Osteoblast (primary cell): ENCODE measurements at regions not wholly inside any gene's neighbourhood (a gene's known extent, or its start where the extent isn't known, plus 50 kb on each side); places are given as distances from the start of the nearest gene placed in this dataset.

Source experiments
- DNase-seq: peaks from one replicate; pipeline ENCODE4 v3.0.0; 2011; ENCODE audit warnings: low spot score, mixed read lengths; ENCODE audit not compliant: insufficient read length; ENCODE audit errors: missing footprints
- H2AFZ ChIP-seq: 2 replicates; pipeline ENCODE4 v1.6.0; 2011; ENCODE audit warnings: mild to moderate bottlenecking, low read length
- H3K27ac ChIP-seq: 2 replicates; pipeline ENCODE4 v1.5.1; 2011; ENCODE audit warnings: mild to moderate bottlenecking, low read depth, low read length, moderate library complexity
- H3K27me3 ChIP-seq: 2 replicates; pipeline ENCODE4 v1.6.0; 2012; ENCODE audit warnings: mild to moderate bottlenecking, control low read depth, inconsistent platforms, low read length, moderate library complexity; ENCODE audit not compliant: insufficient read depth
- H3K36me3 ChIP-seq: 2 replicates; pipeline ENCODE4 v1.5.1; 2011; ENCODE audit warnings: mild to moderate bottlenecking, low read length, control low read depth, moderate library complexity; ENCODE audit not compliant: insufficient read depth
- H3K4me1 ChIP-seq: 2 replicates; pipeline ENCODE4 v1.5.1; 2011; ENCODE audit warnings: mild to moderate bottlenecking, low read length, control low read depth, moderate library complexity; ENCODE audit not compliant: insufficient read depth
- H3K4me2 ChIP-seq: 2 replicates; pipeline ENCODE4 v1.6.0; 2011; ENCODE audit warnings: mild to moderate bottlenecking, low read length; ENCODE audit not compliant: insufficient read depth
- H3K4me3 ChIP-seq: fragments of 200-600 bp; sonication (generic); 3 replicates; pipeline ENCODE4 v1.5.1; 2012; ENCODE audit warnings: mild to moderate bottlenecking, low read length, inconsistent platforms; ENCODE audit not compliant: insufficient read depth
- H3K79me2 ChIP-seq: 2 replicates; pipeline ENCODE4 v1.6.0; 2012; ENCODE audit warnings: mild to moderate bottlenecking, low read length, control low read depth, inconsistent platforms; ENCODE audit not compliant: insufficient read depth
- H3K9me3 ChIP-seq: 2 replicates; pipeline ENCODE4 v1.5.1; 2011; ENCODE audit warnings: low read depth, low read length, control low read depth
- H4K20me1 ChIP-seq: 2 replicates; pipeline ENCODE4 v1.6.0; 2012; ENCODE audit warnings: mild to moderate bottlenecking, low read length, control low read depth; ENCODE audit not compliant: insufficient read depth
- CTCF ChIP-seq: IDR thresholded peaks from 2 replicates; pipeline ENCODE4 v1.5.1; 2011; ENCODE audit warnings: mild to moderate bottlenecking, low read depth, low read length, moderate library complexity; ENCODE audit errors: extremely low read depth

DNA sequence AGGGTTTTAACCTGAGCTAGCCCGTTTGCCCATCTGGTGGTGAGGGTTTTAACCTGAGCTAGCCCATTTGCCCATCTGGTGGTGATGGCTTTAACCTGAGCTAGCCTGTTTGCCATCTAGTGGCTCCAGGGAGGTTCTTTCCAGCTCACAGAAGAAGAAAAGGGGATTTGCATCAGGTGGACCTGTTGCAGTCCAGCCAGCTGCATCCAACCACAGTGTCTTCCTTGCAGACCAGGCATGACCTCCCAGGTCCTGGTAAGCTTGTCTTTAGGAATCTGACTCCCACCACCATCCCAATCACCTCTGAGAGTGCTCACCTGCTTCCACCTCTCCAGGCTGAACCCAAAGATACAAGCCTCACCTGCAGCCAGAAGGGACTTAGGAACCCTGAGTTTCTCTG is 62.4 kb upstream of the EMX2 start:
- Histone ChIP-seq H2AFZ (no peak overlapping the region), H3K4me3 (no peak overlapping the region), H3K4me1 (peaks cover 26% of the 10 kb centered on the region), H3K4me2 (no peak overlapping the region), H4K20me1 (no peaks in the 10 kb centered on the region), H3K9me3 (peaks cover 6% of the 10 kb centered on the region), H3K36me3 (no peaks in the 10 kb centered on the region), H3K27me3 (peaks cover 4% of the 10 kb centered on the region), H3K27ac (no peak overlapping the region), H3K79me2 (no peaks in the 10 kb centered on the region)
- TF ChIP-seq CTCF: no peak
- DNase-seq: no peak

DNA sequence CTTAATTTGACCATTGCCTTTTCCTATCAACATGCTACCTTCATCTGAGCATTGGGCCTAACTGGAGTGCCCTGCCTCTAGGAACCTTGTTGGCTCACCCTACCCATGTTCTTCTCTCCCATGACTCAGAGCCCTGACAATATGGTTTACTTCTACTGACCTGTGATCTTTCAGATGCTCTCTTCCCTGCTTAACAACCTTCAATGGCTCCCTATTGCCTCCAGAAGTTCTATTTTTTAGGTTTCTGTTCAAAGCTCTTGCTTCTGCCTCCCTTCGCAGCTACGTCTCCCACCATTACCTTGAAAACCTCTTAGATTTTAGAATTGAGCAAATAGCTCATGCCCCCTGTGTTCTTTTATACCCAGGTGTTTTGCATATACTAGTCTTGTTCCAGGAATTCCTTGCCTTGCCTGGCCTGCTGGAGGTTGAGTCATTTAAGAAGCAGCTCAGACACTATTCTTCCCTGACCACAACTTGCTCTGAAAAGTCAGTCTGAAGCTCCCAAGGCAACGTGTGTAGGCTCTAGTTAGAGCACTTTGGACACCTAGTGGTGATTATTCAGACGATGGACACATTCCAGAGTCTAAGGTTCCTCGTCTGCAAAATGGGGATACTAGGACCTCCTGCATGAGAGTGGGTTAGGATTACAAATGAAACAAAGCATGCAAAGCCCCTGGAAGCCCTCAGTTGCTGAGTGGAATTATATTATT is 64.4 kb upstream of the EMX2 start:
- H3K27ac ChIP-seq: peak overlapping the region; percentile 33

DNA sequence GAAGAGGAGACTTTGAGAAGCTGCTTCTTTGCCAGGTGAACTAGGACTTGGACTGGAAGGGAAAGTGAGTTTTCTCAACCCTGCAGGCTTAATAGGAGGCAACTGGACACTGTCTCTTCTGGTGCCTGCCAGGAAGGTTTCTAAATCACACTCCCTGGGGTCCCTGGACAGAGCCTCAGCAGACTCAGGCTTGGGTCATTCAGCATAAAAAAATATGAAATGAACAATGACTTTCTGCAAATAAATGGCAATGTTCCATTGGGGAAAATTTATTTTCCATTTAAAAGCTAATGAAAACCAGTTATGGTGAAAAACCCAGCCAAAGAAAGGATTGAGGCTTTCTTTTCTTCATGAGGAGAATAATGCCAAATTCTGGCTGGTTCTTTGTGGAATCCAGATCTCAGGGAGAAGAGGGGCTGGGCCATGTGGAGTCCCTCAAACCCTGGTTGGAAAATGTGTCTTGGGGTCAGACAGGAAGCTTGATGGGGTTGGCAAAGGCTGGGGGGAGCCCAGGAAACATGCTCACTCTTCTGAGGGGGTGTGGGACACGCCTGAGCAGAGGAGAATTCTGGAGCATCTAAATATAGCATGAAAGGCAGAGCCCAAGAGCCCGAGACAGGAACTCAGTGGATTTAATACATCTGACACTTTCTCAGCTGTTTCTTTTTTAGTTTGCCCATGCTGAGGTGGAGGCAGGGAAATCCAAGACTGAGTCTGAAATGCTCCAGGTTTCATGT is 65.2 kb upstream of the EMX2 start:
- Histone ChIP-seq H3K27ac (peak overlapping the region; percentile 33), H4K20me1 (no peaks in the 10 kb centered on the region), H3K79me2 (no peaks in the 10 kb centered on the region), H3K4me1 (peaks cover 26% of the 10 kb centered on the region), H2AFZ (peak overlapping the region; percentile 29), H3K9me3 (peaks cover 6% of the 10 kb centered on the region), H3K36me3 (no peaks in the 10 kb centered on the region), H3K4me3 (no peak overlapping the region), H3K4me2 (no peak overlapping the region), H3K27me3 (peaks cover 5% of the 10 kb centered on the region)
- no peak for DNase-seq
- no peak for TF ChIP-seq CTCF

More for the DNA sequence above, 64.4 kb upstream of the EMX2 start:
- Histone ChIP-seq H3K27me3 (peaks cover under 1% of the 10 kb centered on the region), H3K36me3 (no peaks in the 10 kb centered on the region), H3K4me2 (no peak overlapping the region), H3K79me2 (no peaks in the 10 kb centered on the region), H2AFZ (no peak overlapping the region), H3K4me1 (peaks cover 26% of the 10 kb centered on the region), H3K9me3 (peaks cover 6% of the 10 kb centered on the region), H4K20me1 (no peaks in the 10 kb centered on the region), H3K4me3 (no peak overlapping the region)
- DNase-seq: peak; percentile 93
- TF ChIP-seq CTCF: peak; percentile 51

DNA sequence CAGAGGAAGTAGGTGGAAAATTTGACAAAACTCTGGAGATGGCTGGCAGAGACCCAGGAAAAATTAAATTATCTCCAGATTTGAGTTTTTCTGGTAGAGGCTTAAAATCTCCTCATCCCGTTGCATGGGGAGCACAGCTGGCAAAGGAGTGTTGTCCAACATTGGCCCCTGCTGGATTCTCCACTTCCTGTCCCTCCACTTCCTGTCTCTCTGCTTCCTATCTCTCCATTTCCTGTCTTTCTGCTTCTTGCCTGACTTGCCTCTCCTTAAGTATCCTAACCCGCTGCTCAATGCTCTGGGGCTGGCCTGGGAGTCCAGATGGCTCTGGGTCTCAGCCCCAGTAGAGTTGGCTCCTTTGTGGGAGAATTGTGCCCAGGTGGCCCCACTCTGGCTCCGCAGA is 65.8 kb upstream of the EMX2 start:
- peaks cover 6% of the 10 kb centered on the region for H3K9me3 ChIP-seq
- H3K4me3 ChIP-seq: peak overlapping the region; percentile 13
- H3K4me1 ChIP-seq: peaks cover 26% of the 10 kb centered on the region
- H3K4me2 ChIP-seq: peak overlapping the region; percentile 19
- H3K27me3 ChIP-seq: peaks cover 7% of the 10 kb centered on the region
- H3K79me2 ChIP-seq: no peaks in the 10 kb centered on the region
- no peak for TF ChIP-seq CTCF
- H3K36me3 ChIP-seq: no peaks in the 10 kb centered on the region
- H4K20me1 ChIP-seq: no peaks in the 10 kb centered on the region
- no peak overlapping the region for H3K27ac ChIP-seq
- DNase-seq: no peak
- H2AFZ ChIP-seq: peak overlapping the region; percentile 29
